ENCODE measurements at regions not wholly inside any gene's neighbourhood (a gene's known extent, or its start where the extent isn't known, plus 50 kb on each side); places are given as distances from the start of the nearest gene placed in this dataset.

DNA sequence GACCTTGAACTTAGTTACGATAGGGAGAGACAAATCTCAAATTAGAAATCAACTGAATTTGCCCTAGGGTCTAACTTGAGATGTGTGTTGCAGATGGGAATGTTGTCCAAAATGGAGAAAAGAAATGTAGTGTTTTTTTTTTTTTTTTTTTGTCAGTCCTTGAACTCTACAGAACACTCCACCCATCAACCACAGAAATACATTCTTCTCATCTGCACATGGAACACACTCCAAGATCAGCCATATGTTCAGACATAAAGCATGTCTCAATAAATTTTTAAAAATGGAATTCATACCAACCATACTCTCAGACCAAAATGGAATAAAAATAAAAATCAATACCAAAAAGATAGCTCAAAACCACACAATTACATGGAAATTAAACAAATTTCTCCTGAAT is 526.5 kb downstream of the FBXO15 start:
- no peaks in the 10 kb centered on the region for H3K9me3 ChIP-seq (ENCODE audit: control insufficient read depth, insufficient read depth, low read length)
- H3K4me1 ChIP-seq (ENCODE audit: control insufficient read depth, insufficient read depth, low read length) = no peaks in the 10 kb centered on the region
- Mint-ChIP-seq H3K36me3 (no peaks in the 10 kb centered on the region), H3K4me3 (no peak overlapping the region), H3K9me3 (peaks cover 15 to 17% of the 10 kb centered on the region in 2 donors), H3K4me1 (no peaks in the 10 kb centered on the region), H3K27me3 (ENCODE audit: low read depth in 2 of 2) (no peaks in the 10 kb centered on the region), H3K27ac (no peak overlapping the region)
- ATAC-seq = no peak
- TF ChIP-seq, protein P1, sequence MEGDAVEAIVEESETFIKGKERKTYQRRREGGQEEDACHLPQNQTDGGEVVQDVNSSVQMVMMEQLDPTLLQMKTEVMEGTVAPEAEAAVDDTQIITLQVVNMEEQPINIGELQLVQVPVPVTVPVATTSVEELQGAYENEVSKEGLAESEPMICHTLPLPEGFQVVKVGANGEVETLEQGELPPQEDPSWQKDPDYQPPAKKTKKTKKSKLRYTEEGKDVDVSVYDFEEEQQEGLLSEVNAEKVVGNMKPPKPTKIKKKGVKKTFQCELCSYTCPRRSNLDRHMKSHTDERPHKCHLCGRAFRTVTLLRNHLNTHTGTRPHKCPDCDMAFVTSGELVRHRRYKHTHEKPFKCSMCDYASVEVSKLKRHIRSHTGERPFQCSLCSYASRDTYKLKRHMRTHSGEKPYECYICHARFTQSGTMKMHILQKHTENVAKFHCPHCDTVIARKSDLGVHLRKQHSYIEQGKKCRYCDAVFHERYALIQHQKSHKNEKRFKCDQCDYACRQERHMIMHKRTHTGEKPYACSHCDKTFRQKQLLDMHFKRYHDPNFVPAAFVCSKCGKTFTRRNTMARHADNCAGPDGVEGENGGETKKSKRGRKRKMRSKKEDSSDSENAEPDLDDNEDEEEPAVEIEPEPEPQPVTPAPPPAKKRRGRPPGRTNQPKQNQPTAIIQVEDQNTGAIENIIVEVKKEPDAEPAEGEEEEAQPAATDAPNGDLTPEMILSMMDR (IDR thresholded peaks at IDR 0.05) = no peak
- DNase-seq = no peak
- 79% methylated on average over 1 of the region's 1 CpG for WGBS (ENCODE audit: insufficient coverage)
- intact Hi-C loops (cut with micrococcal nuclease) = no loop called here
- no peak overlapping the region for H3K27ac ChIP-seq (ENCODE audit: low read length)
- no peaks in the 10 kb centered on the region for H3K27me3 ChIP-seq (ENCODE audit: control insufficient read depth, insufficient read depth, low read length)
- H3K36me3 ChIP-seq (ENCODE audit: control insufficient read depth, insufficient read depth, low read length) = no peaks in the 10 kb centered on the region
- no peak overlapping the region for H3K4me3 ChIP-seq (ENCODE audit: low read length)

DNA sequence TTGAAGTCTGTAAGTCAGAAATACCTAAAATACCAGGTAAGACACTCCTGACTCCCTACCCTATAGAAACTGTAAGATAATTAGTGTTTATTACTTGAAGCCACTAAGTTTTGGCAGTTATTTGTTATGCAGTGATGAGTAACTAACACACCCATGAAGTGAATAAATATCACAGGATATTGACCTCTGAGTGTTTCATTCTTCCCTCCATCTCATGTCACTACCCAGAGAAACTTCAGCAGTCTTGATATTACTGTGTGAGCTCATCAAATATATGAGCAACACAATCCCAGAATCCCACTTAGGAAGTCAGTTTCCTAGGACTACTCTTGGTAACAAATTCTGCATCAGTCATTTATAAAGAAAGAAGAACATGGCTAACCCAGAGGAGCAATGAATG is 529.7 kb downstream of the FBXO15 start:
- Mint-ChIP-seq H3K9me3 (peaks cover 12 to 16% of the 10 kb centered on the region in 2 donors), H3K4me3 (no peak overlapping the region), H3K4me1 (no peaks in the 10 kb centered on the region), H3K36me3 (no peaks in the 10 kb centered on the region), H3K27ac (no peak overlapping the region), H3K27me3 (ENCODE audit: low read depth in 2 of 2) (no peaks in the 10 kb centered on the region)
- H3K27me3 ChIP-seq (ENCODE audit: control insufficient read depth, insufficient read depth, low read length) = no peaks in the 10 kb centered on the region
- DNase-seq (no peak), ATAC-seq (no peak)
- TF ChIP-seq, protein P1 (IDR thresholded peaks at IDR 0.05) = no peak
- no peaks in the 10 kb centered on the region for H3K4me1 ChIP-seq (ENCODE audit: control insufficient read depth, insufficient read depth, low read length)
- no peaks in the 10 kb centered on the region for H3K9me3 ChIP-seq (ENCODE audit: control insufficient read depth, insufficient read depth, low read length)
- H3K27ac ChIP-seq (ENCODE audit: low read length) = no peak overlapping the region
- intact Hi-C loops (cut with micrococcal nuclease) = no loop called here
- no peaks in the 10 kb centered on the region for H3K36me3 ChIP-seq (ENCODE audit: control insufficient read depth, insufficient read depth, low read length)
- no peak overlapping the region for H3K4me3 ChIP-seq (ENCODE audit: low read length)

DNA sequence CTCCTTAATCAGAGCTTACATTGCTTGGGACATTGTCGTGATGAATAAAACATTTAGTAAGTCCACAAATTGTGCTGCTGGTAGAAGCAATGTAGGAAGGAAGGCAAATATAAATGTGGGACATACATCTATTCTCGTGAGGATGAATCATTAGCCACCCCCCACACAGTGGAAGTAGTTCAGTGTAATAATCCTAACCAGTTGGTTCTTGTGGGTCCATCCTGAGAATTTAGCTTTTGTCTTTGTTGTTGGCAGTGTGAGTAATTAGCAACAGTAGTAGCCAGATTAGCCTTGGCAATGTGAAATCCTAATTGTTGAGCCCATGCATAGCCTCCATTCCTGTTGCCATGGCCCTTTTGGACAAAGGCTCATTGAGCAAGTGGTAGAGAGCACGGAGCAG is 532.1 kb downstream of the FBXO15 start:
- Mint-ChIP-seq H3K27ac (no peak overlapping the region), H3K4me3 (no peak overlapping the region), H3K27me3 (ENCODE audit: low read depth in 2 of 2) (no peaks in the 10 kb centered on the region), H3K36me3 (no peaks in the 10 kb centered on the region), H3K9me3 (peaks cover 13 to 14% of the 10 kb centered on the region in 2 donors), H3K4me1 (no peaks in the 10 kb centered on the region)
- DNase-seq (no peak), ATAC-seq (no peak)
- Histone ChIP-seq H3K27ac (ENCODE audit: low read length) (no peak overlapping the region), H3K36me3 (ENCODE audit: control insufficient read depth, insufficient read depth, low read length) (no peaks in the 10 kb centered on the region), H3K27me3 (ENCODE audit: control insufficient read depth, insufficient read depth, low read length) (no peaks in the 10 kb centered on the region), H3K9me3 (ENCODE audit: control insufficient read depth, insufficient read depth, low read length) (no peaks in the 10 kb centered on the region), H3K4me1 (ENCODE audit: control insufficient read depth, insufficient read depth, low read length) (no peaks in the 10 kb centered on the region), H3K4me3 (ENCODE audit: low read length) (no peak overlapping the region)
- intact Hi-C loops (cut with micrococcal nuclease) = no loop called here
- WGBS (ENCODE audit: insufficient coverage) = 93% methylated on average over 2 of the region's 3 CpGs
- TF ChIP-seq, protein P1 (IDR thresholded peaks at IDR 0.05) = no peak

DNA sequence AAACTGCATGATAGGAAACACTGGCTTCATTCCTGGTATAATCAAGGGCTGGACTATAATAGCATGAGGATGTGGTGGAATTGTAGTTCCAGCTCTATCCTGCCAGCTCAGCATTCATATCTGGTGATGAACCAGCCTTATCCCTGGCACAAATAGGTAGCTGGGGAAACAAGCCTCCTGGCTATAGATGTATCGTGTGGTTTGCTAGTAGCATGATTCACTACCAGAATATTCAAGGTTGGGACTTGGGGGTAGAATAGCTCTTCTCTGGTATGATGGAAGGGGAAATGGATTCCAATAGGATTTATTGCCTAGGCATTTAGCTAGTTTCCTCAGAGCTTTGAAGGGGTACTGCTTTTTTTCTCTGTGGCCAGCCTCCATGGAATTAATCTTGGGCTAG is 532.8 kb downstream of the FBXO15 start:
- no peaks in the 10 kb centered on the region for H3K27me3 ChIP-seq (ENCODE audit: control insufficient read depth, insufficient read depth, low read length)
- no peaks in the 10 kb centered on the region for H3K27me3 Mint-ChIP-seq (ENCODE audit: low read depth in 2 of 2)
- no peaks in the 10 kb centered on the region for H3K4me1 ChIP-seq (ENCODE audit: control insufficient read depth, insufficient read depth, low read length)
- H3K36me3 ChIP-seq (ENCODE audit: control insufficient read depth, insufficient read depth, low read length) = no peaks in the 10 kb centered on the region
- 88% methylated on average over 1 of the region's 1 CpG for WGBS (ENCODE audit: insufficient coverage)
- H3K4me1 Mint-ChIP-seq = no peaks in the 10 kb centered on the region
- no peaks in the 10 kb centered on the region for H3K36me3 Mint-ChIP-seq
- intact Hi-C loops (cut with micrococcal nuclease) = no loop called here
- no peaks in the 10 kb centered on the region for H3K9me3 ChIP-seq (ENCODE audit: control insufficient read depth, insufficient read depth, low read length)
- ATAC-seq (no peak), DNase-seq (no peak)
- TF ChIP-seq, protein P1 (IDR thresholded peaks at IDR 0.05) = no peak
- peaks cover 11 to 12% of the 10 kb centered on the region in 2 donors for H3K9me3 Mint-ChIP-seq
- no peak overlapping the region for H3K27ac ChIP-seq (ENCODE audit: low read length)
- no peak overlapping the region for H3K4me3 Mint-ChIP-seq
- no peak overlapping the region for H3K4me3 ChIP-seq (ENCODE audit: low read length)
- H3K27ac Mint-ChIP-seq = no peak overlapping the region
